ENCODE measurements at regions not wholly inside any gene's neighbourhood (a gene's known extent, or its start where the extent isn't known, plus 50 kb on each side); places are given as distances from the start of the nearest gene placed in this dataset.

GRCh38 chrY:9003739-9004138, 333.5 kb upstream of the TSPY4 start:
- Histone ChIP-seq H3K4me3 (no peak overlapping the region), H3K4me2 (no peak overlapping the region), H4K20me1 (replicated peaks; ENCODE audit: insufficient read depth) (no peaks in the 10 kb centered on the region), H3K4me1 (ENCODE audit: insufficient read depth) (no peaks in the 10 kb centered on the region), H2AFZ (no peak overlapping the region), H3K27me3 (ENCODE audit: insufficient read depth) (no peaks in the 10 kb centered on the region), H3K9me2 (ENCODE audit: insufficient read depth) (no peaks in the 10 kb centered on the region), H3F3A (replicated peaks; ENCODE audit: low read depth) (no peaks in the 10 kb centered on the region), H3K27ac (ENCODE audit: low read depth) (no peak overlapping the region), H3K79me2 (replicated peaks; ENCODE audit: insufficient read depth) (no peaks in the 10 kb centered on the region), H3K36me3 (ENCODE audit: insufficient read depth) (no peaks in the 10 kb centered on the region)
- no peak for TF ChIP-seq EZH2 (IDR thresholded peaks at IDR 0.05; ENCODE audit: low read depth, unreplicated experiment)
- TF ChIP-seq REST (IDR thresholded peaks at IDR 0.05; ENCODE audit: unreplicated experiment) = no peak
- no peak for TF ChIP-seq STAT1 (IDR thresholded peaks at IDR 0.05; ENCODE audit: unreplicated experiment)
- TF ChIP-seq JUNB (IDR thresholded peaks at IDR 0.05; ENCODE audit: unreplicated experiment) = no peak
- TF ChIP-seq NANOG (IDR thresholded peaks at IDR 0.05; ENCODE audit: borderline replicate concordance) = no peak
- no peak for TF ChIP-seq ZNF331 (CRISPR knock-in tag; IDR thresholded peaks at IDR 0.05; ENCODE audit: low read depth)
- ATAC-seq (no peak), DNase-seq (ENCODE audit: low spot score) (no peak)
- no peak overlapping the region for H3K4me3 Mint-ChIP-seq
- no peaks in the 10 kb centered on the region for H3K4me1 Mint-ChIP-seq
- no peak overlapping the region for H3K27ac Mint-ChIP-seq
- H3K9me3 Mint-ChIP-seq = peaks cover 95% of the 10 kb centered on the region
- H3K27me3 Mint-ChIP-seq (ENCODE audit: insufficient read depth, low read depth, poor library complexity) = peaks cover 2% of the 10 kb centered on the region
- H3K36me3 Mint-ChIP-seq (ENCODE audit: low read depth) = peaks cover 7% of the 10 kb centered on the region; the same call in 1 of the 3 replicates

- DNase-seq (ENCODE audit: low spot score) (no peak), ATAC-seq (no peak)
- Histone ChIP-seq H3K9me2 (ENCODE audit: insufficient read depth) (no peaks in the 10 kb centered on the region), H2AFZ (no peak overlapping the region), H3K4me1 (ENCODE audit: insufficient read depth) (no peaks in the 10 kb centered on the region), H3K79me2 (replicated peaks; ENCODE audit: insufficient read depth) (no peaks in the 10 kb centered on the region), H3K4me3 (no peak overlapping the region), H3K36me3 (ENCODE audit: insufficient read depth) (no peaks in the 10 kb centered on the region), H3F3A (replicated peaks; ENCODE audit: low read depth) (no peaks in the 10 kb centered on the region), H3K27me3 (ENCODE audit: insufficient read depth) (no peaks in the 10 kb centered on the region), H3K27ac (ENCODE audit: low read depth) (no peak overlapping the region), H4K20me1 (replicated peaks; ENCODE audit: insufficient read depth) (no peaks in the 10 kb centered on the region), H3K4me2 (no peak overlapping the region)
- peaks cover 91% of the 10 kb centered on the region for H3K9me3 Mint-ChIP-seq
- H3K4me3 Mint-ChIP-seq = no peak overlapping the region
- no peak for TF ChIP-seq CTCF (conservative IDR thresholded peaks at IDR 0.05; ENCODE audit: low read depth in 2 of 2)
- TF ChIP-seq POLR2AphosphoS5 (IDR thresholded peaks at IDR 0.05; ENCODE audit: low read depth) = no peak
- no peak for TF ChIP-seq ETS1 (IDR thresholded peaks at IDR 0.05)
- H3K36me3 Mint-ChIP-seq (ENCODE audit: low read depth) = peaks cover 8% of the 10 kb centered on the region; the same call in 2 of the 3 replicates
- peaks cover 2% of the 10 kb centered on the region for H3K27me3 Mint-ChIP-seq (ENCODE audit: insufficient read depth, low read depth, poor library complexity)
- no peaks in the 10 kb centered on the region for H3K4me1 Mint-ChIP-seq
- no peak overlapping the region for H3K27ac Mint-ChIP-seq
These were observed 328.6 kb upstream of the TSPY4 start for GRCh38 chrY:9008648-9009047.

Measured in GM23338 (cell line).